HG03575 (cell line): ENCODE measurements at regions not wholly inside any gene's neighbourhood (a gene's known extent, or its start where the extent isn't known, plus 50 kb on each side); places are given as distances from the start of the nearest gene placed in this dataset.
"Not testable (repeated sequence)": the region's sequence is repeated elsewhere in the genome, so short reads cannot be mapped to it uniquely, and the experiment has no call there.

ENCODE experiments used
- ATAC-seq: cut with Tn5 transposase; IDR thresholded peaks from one replicate; pipeline ENCODE4 v1.9.1; 2021; ENCODE audit not compliant: unreplicated experiment, insufficient number of reproducible peaks, low FRiP score; ENCODE audit errors: extremely low read depth

- ATAC-seq, result no peak
Observed at GRCh38 chr3:153259956-153260355, 97.9 kb downstream of the RAP2B start.

DNA sequence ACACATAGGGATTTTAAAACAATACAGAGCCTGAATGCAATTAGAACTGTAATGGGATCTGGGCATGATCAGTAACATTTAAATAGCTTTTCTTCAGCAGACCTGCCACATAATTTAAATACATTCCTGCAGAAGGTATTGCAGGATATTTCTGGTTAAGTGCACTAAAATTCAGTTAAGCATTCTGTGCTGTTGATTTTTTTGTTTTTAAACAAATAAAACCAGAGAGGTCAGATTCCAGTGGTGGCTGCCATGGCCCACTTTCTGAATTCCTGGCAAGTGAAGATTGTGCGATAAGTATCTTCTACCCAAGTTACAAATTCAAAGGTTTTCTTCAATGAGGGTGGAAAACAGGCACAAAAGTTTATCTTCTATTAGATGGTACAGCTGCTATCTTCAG lies 98.7 kb downstream of the RAP2B start:
- ATAC-seq, result no peak

GRCh38 chr3:153266619-153267018 lies 104.6 kb downstream of the RAP2B start:
- no peak for ATAC-seq

GRCh38 chr3:153268564-153269279 lies 106.7 kb downstream of the RAP2B start:
- no peak for ATAC-seq

DNA sequence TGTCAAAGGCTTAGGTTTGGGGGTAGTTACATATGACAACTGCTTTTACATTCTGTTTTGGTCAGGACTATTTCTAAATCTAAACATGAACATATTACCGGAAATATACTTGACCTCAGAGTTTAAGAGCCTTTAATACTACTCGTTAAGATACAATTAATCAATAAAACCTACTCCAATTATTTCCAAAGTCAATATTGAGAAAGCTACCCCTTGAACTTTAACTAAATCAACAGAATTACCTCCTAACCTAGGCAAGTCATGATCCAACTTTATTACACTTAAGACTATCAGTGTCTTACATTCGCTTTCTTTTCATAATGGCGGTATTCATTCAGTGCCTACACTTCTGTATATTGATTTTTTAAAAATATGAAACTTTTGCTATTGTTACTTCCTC lies 107.7 kb downstream of the RAP2B start:
- no peak for ATAC-seq

DNA sequence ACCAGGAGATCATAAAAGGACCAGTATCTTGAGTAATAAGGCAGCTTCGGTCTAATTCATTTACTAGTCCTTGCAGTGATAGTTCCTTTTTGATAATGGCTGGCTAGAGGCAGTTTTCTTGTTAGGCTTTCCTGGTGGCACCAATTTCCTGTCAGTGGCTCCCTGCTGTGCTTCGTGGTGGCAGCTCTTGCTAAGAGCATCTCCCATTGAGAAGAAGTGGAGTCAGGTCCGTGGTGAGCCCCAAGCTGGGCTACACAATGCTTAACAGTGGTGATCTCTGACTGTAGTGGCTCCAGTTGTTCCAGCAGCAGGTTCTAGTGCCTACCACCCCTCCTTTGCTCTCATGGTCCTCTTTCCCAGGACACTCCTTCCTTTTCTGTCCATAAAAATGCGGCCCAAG lies 111.2 kb downstream of the RAP2B start:
- ATAC-seq, result no peak

GRCh38 chr3:153273767-153274435 lies 111.9 kb downstream of the RAP2B start:
- ATAC-seq, result no peak

GRCh38 chr3:153274561-153274960 lies 112.5 kb downstream of the RAP2B start:
- ATAC-seq, result no peak

DNA sequence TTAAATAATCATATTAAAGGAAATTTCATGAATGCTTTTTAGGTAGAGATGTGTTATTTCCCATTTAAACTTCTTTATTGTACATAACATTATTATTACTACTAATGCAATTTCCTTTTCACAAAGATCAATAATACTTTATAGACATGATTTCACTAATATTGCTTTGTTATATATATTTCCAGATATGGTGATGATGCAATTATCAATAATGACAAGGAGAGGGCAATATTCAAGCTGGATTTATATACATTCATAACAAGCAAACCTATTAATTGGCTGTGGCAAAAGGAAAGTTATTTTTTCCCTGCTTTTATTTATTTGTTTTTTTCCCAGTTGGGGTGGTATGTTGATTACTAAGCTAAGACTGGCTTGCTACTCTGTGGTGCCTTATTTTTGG lies 113.5 kb downstream of the RAP2B start:
- ATAC-seq, result no peak

DNA sequence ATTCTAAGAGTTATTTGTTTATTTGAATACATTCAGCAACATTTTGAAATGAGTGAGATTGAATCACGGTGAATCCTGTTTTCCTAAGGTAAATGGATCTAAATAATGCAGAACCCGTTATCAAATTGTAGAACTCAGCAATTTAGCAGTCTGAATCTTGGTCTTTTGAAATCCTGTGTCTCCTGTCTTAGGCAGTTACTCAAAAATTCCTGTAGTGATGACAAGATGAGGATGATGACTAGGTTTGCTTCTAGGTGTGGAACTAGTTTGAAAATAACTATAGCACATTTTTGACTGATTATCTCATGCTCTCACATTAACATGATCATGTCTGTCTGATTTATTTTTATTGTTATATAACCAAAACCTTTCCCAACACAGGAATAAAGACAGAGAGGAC lies 115.0 kb downstream of the RAP2B start:
- no peak for ATAC-seq

- not testable (repeated sequence) for ATAC-seq
Observed at GRCh38 chr3:153281236-153281997, 119.4 kb downstream of the RAP2B start.

DNA sequence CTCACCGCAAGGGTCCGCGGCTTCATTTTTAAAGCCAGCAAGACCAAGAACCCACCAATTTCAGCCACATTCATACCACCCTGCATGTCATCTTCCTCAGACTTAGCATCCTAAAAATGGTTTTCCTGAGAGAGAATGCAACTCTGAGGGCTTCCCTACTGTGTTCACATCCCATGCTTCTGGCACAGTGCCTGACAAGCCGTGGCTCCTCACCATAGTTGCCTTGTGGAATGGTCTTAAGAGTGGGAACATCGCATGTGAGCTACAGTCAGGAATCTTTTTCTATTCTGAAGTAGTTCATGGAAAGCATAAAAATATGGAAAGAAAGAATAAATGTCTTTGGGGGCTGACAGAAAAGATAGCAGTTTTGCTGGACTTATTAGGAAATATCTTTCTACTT lies 120.3 kb downstream of the RAP2B start:
- ATAC-seq, result no peak

GRCh38 chr3:153284282-153284938 lies 122.4 kb downstream of the RAP2B start:
- ATAC-seq, result no peak

DNA sequence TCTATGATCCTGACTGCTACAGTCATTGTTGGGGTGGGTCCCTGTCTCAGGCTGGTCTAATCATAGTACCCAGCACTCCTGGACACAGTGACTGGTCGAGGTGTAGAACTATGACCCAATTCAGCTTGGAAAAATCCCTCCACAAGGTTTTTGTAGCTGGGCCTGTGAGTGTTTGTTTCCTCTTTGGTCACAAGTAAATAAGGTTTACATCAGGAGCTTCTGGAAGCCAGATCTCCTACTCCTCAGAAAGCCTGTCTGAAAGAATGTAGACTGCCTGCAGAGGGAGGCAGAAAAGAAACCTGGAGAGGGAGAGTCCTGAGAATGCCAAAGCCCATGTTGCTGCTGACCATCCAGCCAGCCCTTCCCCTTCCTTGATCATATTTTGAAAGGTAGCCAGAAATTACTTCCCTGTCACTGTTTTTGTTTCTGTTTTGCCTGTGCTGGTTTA lies 123.2 kb downstream of the RAP2B start:
- no peak for ATAC-seq

DNA sequence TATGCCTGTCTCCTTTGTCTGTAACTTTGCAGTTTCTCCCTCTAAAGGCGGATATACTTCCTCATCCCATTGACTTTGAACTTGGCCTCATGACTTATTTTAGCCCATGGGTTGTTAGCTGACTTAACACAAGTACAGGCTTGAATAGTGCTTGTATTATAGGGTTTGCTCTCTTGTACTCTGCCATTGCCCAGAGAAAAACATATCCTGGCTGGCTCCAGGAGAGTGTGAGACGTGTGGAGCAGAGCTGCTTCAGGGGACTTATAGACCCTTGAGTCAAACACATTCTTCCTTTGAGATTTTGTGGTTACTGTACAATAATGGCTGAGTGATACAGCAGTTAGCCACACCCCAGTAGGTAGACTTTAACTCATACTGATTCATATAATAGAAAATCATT lies 124.0 kb downstream of the RAP2B start:
- ATAC-seq, result no peak

GRCh38 chr3:153287017-153287416 lies 125.0 kb downstream of the RAP2B start:
- ATAC-seq, result no peak

DNA sequence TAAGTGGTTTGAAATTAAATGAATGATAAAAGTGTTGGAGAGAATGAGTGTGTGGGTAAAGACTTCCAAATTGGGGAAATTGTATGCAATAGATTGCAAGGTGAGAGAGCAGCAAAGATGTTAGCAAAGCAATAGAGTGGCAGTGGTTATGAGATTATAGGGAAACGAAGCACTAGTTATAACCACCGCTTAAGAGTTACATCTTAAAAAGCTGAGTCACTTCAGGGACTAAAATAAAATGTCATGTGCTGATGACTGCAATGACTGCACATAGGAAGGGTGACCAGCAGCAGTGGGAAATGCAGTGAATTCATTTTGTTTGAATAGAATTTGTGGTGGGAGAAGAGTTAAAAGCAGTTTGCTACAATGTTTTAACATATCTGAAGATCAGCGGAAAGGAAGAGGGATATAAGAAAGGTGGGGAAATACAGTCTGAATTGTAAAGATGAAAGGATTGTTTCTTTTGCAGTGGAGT lies 127.3 kb downstream of the RAP2B start:
- no peak for ATAC-seq

GRCh38 chr3:153290268-153291015 lies 128.4 kb downstream of the RAP2B start:
- ATAC-seq, result no peak
